ENCODE measurements at regions not wholly inside any gene's neighbourhood (a gene's known extent, or its start where the extent isn't known, plus 50 kb on each side); places are given as distances from the start of the nearest gene placed in this dataset.

DNA sequence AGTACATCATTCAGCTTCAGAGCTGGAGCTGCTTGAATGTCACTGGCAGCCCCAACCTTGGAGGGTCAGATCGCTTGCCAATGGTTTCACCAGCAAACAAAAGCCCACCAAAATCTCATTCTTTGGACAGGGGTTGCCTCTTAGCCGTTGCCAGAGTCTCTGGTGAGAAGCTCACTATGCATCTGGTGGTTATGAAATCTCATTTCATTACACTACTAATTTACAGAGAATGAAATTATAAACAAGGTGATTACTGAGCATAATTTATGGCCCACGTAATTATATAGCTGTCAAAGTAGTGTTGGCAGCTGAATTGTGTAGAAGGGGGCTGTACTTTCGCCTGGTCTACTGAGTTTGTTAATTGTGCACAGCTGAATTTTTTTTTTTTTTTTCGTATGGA is 688.9 kb upstream of the KIF2B start:
- TF ChIP-seq, protein P1, sequence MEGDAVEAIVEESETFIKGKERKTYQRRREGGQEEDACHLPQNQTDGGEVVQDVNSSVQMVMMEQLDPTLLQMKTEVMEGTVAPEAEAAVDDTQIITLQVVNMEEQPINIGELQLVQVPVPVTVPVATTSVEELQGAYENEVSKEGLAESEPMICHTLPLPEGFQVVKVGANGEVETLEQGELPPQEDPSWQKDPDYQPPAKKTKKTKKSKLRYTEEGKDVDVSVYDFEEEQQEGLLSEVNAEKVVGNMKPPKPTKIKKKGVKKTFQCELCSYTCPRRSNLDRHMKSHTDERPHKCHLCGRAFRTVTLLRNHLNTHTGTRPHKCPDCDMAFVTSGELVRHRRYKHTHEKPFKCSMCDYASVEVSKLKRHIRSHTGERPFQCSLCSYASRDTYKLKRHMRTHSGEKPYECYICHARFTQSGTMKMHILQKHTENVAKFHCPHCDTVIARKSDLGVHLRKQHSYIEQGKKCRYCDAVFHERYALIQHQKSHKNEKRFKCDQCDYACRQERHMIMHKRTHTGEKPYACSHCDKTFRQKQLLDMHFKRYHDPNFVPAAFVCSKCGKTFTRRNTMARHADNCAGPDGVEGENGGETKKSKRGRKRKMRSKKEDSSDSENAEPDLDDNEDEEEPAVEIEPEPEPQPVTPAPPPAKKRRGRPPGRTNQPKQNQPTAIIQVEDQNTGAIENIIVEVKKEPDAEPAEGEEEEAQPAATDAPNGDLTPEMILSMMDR (IDR thresholded peaks at IDR 0.05; ENCODE audit: low read depth, low read length, missing control alignments), result no peak
- H3K4me3 ChIP-seq (ENCODE audit: low read depth, low read length), result no peak overlapping the region
- DNase-seq (ENCODE audit: low read depth), result no peak

DNA sequence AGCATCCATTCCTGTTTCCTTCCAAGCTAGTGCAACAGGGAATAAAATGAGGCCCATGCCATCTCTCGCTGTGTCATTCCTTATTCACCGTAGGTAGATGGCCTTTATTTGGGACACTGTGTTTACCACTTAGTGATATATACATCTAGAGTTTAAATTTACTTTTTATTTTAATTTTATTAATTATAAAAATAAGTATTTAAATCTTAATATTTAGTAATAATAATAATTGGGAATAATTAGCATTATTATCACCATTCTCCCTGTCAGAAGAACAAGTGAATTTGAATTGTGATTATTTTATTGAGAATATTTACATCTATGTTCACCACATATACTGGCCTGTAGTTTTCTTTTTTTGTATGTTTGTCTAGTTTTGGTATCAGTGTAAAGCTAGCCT is 692.9 kb upstream of the KIF2B start:
- DNase-seq (ENCODE audit: low read depth), result no peak
- no peak overlapping the region for H3K4me3 ChIP-seq (ENCODE audit: low read depth, low read length)
- TF ChIP-seq, protein P1 (IDR thresholded peaks at IDR 0.05; ENCODE audit: low read depth, low read length, missing control alignments), result no peak

DNA sequence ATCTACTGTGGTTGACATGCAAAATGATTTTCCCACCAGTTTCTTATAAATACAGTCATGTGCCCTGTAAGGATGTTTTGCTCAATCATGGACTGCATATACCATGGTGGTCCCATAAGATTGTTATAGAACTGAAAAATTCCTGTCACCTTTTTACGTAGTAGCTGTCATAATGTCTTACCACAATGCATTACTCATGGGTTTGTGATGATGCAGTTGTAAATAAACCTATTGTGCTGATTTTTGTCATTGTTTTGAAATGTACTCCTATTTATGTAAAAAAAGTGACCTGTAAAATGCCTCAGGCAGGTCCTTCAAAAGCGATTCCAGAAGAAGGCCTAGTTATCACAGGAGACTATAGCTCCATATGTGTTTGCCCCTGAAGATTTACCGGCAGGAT is 695.4 kb upstream of the KIF2B start:
- H3K4me3 ChIP-seq (ENCODE audit: low read depth, low read length), result no peak overlapping the region
- TF ChIP-seq, protein P1 (IDR thresholded peaks at IDR 0.05; ENCODE audit: low read depth, low read length, missing control alignments), result no peak
- no peak for DNase-seq (ENCODE audit: low read depth)

DNA sequence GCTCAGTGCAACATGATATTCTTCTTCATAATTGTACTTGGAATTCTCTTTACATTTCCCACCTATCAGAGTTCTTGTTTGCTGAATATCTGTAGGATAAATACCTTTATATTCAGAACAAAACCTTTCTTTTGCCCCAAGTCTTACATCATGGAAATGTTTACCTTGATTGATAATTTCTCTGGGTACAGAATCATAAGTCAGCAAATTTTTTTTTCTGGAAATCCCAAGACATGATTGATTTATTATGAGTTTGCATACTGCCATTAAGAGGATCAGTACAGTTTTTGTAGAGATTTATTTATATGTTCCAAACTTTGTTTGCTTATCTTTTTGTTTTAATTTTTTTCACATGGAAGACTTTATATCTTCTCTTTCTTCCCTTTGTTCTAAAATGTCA is 699.8 kb upstream of the KIF2B start:
- DNase-seq (ENCODE audit: low read depth), result no peak
- no peak overlapping the region for H3K4me3 ChIP-seq (ENCODE audit: low read depth, low read length)
- TF ChIP-seq, protein P1 (IDR thresholded peaks at IDR 0.05; ENCODE audit: low read depth, low read length, missing control alignments), result no peak

DNA sequence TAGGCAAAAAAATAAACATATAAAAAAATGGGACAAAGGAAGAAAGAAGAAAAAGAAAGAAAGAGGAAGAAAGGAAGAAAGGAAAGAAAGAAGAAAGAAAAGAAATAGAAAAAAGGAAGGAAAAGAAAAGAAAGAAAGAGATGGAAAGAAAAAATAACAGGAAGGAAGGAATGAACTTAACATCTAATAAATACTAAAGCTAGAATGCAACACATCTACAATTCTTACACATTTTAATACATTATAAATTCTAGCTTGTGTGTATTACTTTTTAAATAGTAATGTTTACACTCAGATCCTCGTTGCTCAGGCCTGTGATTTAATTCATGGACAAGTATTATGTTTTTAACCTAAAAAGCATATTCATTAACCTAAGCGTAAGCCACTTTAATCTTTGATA is 703.0 kb upstream of the KIF2B start:
- no peak for DNase-seq (ENCODE audit: low read depth)
- TF ChIP-seq, protein P1 (IDR thresholded peaks at IDR 0.05; ENCODE audit: low read depth, low read length, missing control alignments), result no peak
- no peak overlapping the region for H3K4me3 ChIP-seq (ENCODE audit: low read depth, low read length)

DNA sequence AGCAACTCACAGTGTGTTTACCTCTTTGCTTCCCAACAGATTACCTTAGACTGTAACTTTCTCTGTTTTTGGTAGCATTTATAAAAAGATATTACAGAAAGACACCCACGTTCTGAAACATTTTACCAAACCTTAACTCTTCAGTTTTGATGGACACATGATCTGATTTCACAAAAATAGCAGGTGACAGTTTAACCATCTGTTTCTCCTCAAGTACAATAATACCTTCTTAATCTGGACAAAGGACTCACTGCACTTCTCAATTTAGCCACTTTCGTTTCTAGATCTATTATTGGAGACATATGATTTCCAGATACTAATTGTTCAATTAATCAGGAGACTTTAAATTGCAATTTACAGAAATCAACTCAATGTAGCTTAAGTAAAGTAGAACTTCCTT is 703.8 kb upstream of the KIF2B start:
- no peak overlapping the region for H3K4me3 ChIP-seq (ENCODE audit: low read depth, low read length)
- no peak for DNase-seq (ENCODE audit: low read depth)
- TF ChIP-seq, protein P1 (IDR thresholded peaks at IDR 0.05; ENCODE audit: low read depth, low read length, missing control alignments), result no peak

DNA sequence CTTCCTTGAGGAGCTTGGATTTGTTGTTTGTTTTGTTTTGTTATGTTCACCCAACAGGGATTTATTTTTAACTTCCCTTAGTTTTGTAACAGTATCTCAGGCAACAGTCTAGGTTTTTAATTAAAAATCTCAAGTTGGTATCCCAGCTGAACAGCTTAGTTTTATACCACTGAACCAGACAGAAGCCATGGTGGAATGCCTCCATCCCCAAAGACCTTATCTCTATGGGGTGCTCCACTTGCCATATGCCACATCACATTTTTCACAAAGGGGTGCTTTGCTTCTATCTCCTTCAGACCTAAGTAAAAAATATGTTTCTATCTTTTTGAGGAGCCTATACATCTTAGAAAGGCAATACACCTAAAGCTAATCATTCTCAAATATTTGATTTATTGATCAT is 715.8 kb upstream of the KIF2B start:
- no peak for DNase-seq (ENCODE audit: low read depth)
- TF ChIP-seq, protein P1 (IDR thresholded peaks at IDR 0.05; ENCODE audit: low read depth, low read length, missing control alignments), result no peak
- no peak overlapping the region for H3K4me3 ChIP-seq (ENCODE audit: low read depth, low read length)
